Activated CD4-positive, alpha-beta T cell treated with anti-CD3 and anti-CD28 coated beads for 48 hours (primary cell): ENCODE measurements at regions not wholly inside any gene's neighbourhood (a gene's known extent, or its start where the extent isn't known, plus 50 kb on each side); places are given as distances from the start of the nearest gene placed in this dataset.

Experiments used
- DNase-seq: peaks from one replicate; pipeline ENCODE4 v3.0.0-alpha.2; 2020

GRCh38 chr5:98994611-98995010 is 65.8 kb upstream of the CHD1 start:
- no peak for DNase-seq

DNA sequence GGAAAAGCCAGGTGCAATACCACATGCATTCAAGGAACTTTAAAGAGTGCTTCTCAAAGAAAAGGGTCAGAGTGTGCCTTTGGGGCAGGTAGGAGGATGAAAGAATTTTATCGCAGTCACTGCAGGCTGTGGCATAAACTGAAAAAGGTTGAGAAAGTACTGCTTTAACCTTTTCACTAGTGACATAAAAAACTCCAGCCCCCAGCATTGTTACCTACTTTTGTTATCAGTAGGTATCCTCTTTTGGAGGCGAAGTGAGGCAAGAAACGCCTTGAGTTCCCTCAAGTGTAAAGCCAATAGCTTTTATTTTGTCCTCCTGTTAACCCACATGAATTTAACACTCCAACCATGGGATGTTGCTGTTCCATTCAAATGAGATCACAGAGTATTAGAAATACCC is 64.7 kb upstream of the CHD1 start:
- DNase-seq = no peak

- DNase-seq = no peak
These were observed 63.7 kb upstream of the CHD1 start for GRCh38 chr5:98992552-98992951.

- DNase-seq = no peak
These were observed 60.9 kb upstream of the CHD1 start for GRCh38 chr5:98989727-98990126.

DNA sequence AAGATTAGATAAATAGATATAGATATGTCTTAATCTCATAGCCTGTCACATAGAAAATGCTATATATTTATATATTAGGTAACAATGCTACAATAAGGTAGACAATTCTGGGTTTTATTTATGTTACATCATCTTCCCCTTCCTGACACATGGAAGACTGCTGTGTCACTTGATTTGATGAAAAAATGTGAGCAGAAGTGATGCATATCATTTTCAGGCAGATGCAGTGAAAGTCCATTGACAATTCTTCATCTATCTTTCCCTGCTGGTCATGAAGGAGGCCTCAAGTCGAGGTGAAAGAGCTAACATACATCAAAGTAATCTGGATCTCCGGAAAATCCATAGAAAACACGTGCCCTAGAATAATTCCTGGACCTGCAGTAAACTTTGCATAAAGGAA is 57.8 kb upstream of the CHD1 start:
- no peak for DNase-seq

GRCh38 chr5:98982880-98983279 is 54.1 kb upstream of the CHD1 start:
- no peak for DNase-seq
